Muscle of leg (tissue), 3 donors: ENCODE measurements at regions not wholly inside any gene's neighbourhood (a gene's known extent, or its start where the extent isn't known, plus 50 kb on each side); places are given as distances from the start of the nearest gene placed in this dataset.

Source experiments
- DNase-seq: peaks from one replicate; pipeline ENCODE4 v3.0.0; 2013
- H3K27ac ChIP-seq: one replicate; pipeline ENCODE4 v1.5.1; 2013; ENCODE audit warnings: mild to moderate bottlenecking, low read length, control low read depth
- H3K27me3 ChIP-seq: one replicate; pipeline ENCODE4 v1.6.1; 2013; ENCODE audit warnings: low read length; ENCODE audit not compliant: control insufficient read depth, insufficient read depth
- H3K36me3 ChIP-seq: one replicate; pipeline ENCODE4 v1.6.1; 2013; ENCODE audit warnings: low read length; ENCODE audit not compliant: control insufficient read depth, insufficient read depth
- H3K4me1 ChIP-seq: one replicate; pipeline ENCODE4 v1.6.1; 2013; ENCODE audit warnings: low read length; ENCODE audit not compliant: control insufficient read depth, insufficient read depth
- H3K4me3 ChIP-seq: one replicate; pipeline ENCODE4 v1.5.1; 2013; ENCODE audit warnings: low read length, control low read depth
- H3K9me3 ChIP-seq: replicated peaks from 2 replicates; pipeline ENCODE4 v1.6.1; 2013; ENCODE audit warnings: low read depth, low read length; ENCODE audit not compliant: control insufficient read depth
- WGBS: methylation state at CpG from one replicate; pipeline ENCODE4 v1.1.5; 2013; ENCODE audit warnings: missing lambda C conversion rate; ENCODE audit not compliant: insufficient coverage; 5-methylcytosine and 5-hydroxymethylcytosine counted together

DNA sequence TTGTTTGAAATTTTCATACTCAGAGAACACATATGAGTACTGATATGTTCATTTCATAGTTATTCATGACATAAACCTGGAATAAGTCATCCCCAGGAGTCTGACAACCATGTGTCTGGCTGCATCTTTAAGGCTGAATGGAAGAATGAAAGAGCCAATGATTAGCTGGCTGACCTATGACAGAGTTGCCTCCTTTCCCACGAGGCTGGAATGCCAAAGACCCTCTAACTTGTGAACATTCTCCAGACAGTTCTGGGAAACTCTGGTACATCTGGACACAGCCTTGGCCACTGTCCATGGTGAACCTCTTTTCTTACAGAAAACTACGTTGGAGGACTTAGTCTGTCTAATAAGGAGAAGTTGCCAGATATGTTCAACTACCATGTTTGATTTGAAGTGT is 380.8 kb upstream of the MKI67 start:
- DNase-seq: peak; percentile 67
- no peaks in the 10 kb centered on the region for H3K27me3 ChIP-seq
- 69% methylated on average over 2 of the region's 2 CpGs for WGBS

DNA sequence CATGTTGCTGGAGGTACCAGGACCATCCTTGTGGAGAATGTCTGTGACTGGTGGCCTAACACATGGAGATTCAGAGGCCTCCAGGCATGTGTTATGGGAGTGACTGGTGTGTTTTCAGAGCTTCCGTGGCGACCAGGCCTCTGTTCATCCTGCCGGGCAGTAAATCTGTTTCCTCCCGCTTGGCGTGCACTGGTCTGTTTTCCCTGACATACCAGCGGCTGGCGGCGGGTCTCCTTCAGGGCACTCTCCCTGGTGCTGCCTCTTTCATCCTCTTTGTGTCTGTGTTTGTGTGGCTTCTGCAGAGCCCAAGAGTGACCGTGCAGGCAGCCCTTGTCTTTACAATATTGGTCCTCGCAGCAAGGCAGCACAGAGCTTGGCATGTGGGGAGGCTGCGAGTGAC is 385.1 kb upstream of the MKI67 start:
- no peaks in the 10 kb centered on the region for H3K36me3 ChIP-seq
- H3K9me3 ChIP-seq: no peaks in the 10 kb centered on the region
- DNase-seq: no peak
- H3K4me3 ChIP-seq: no peak overlapping the region
- WGBS: 47% methylated on average over 9 of the region's 11 CpGs
- H3K27me3 ChIP-seq: no peaks in the 10 kb centered on the region
- no peaks in the 10 kb centered on the region for H3K4me1 ChIP-seq
- no peak overlapping the region for H3K27ac ChIP-seq

More for the DNA sequence above, 380.8 kb upstream of the MKI67 start:
- Histone ChIP-seq H3K9me3 (no peaks in the 10 kb centered on the region), H3K27ac (no peak overlapping the region), H3K4me1 (no peaks in the 10 kb centered on the region), H3K4me3 (no peak overlapping the region), H3K36me3 (no peaks in the 10 kb centered on the region)

DNA sequence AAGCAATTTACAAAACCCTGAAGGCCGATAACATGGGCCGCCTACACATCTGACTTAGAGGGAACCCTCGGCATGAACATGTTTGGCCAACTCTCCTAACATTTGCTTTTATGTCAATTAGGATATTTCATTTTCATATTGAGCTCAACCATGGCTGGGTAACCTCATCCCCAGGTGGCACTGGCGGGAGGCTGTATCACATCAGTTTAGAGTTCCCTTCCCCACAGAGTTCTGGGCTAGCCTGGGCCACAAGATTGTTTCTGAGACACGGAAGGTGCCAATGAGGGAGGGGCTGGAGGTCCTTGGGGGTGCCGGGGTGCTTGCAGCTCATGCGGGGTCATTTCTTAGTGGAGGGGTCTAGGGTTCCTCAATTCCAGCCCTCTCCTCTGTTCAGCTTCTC is 386.5 kb upstream of the MKI67 start:
- WGBS: no CpG with 5 or more reads among the region's 7 CpGs
- Histone ChIP-seq H3K36me3 (no peaks in the 10 kb centered on the region), H3K9me3 (no peaks in the 10 kb centered on the region), H3K4me3 (no peak overlapping the region), H3K27me3 (no peaks in the 10 kb centered on the region), H3K4me1 (no peaks in the 10 kb centered on the region), H3K27ac (no peak overlapping the region)
- no peak for DNase-seq

DNA sequence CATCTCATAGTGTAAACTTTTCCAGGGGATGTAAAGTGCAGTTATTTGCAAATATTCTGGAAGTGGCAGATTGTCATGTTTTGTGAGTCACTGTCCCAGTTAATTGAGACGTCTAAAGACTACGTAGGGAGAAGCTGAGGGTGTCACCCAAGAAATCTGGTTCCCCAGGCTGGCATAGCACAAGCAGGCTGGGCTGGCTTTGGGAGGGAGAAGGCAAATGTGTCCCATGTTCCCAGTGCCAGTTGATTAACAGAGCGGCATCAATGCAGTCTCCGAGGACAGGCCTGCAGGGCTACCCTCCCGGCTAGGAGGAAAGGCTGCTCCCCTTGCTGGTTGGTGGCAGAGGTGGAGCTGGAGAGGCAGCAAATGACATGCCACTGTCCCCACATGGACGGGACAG is 388.3 kb upstream of the MKI67 start:
- no peak overlapping the region for H3K4me3 ChIP-seq
- no peak overlapping the region for H3K27ac ChIP-seq
- H3K36me3 ChIP-seq: no peaks in the 10 kb centered on the region
- H3K27me3 ChIP-seq: peaks cover 1% of the 10 kb centered on the region
- WGBS: 88% methylated on average over 5 of the region's 6 CpGs
- no peaks in the 10 kb centered on the region for H3K9me3 ChIP-seq
- no peak for DNase-seq
- H3K4me1 ChIP-seq: no peaks in the 10 kb centered on the region

DNA sequence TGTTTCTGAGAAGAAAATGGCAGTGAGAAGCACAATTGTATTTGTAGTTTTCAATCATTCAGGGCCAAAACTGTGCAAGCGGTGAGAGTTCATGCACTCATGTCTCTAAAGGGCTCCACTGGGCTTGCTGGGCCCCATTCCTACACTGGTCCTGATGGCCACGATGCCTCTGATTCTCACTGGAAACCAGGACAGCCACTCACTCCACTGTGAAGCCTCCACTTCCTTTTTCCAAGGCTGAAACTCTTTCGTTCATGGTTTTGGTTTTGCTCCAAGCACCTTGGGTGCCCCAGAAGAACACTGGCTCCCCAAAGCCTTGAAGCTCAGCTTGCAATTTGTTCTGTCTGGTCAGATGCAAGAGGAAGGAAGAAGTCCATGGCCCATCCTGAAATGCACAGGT is 390.0 kb upstream of the MKI67 start:
- Histone ChIP-seq H3K4me3 (no peak overlapping the region), H3K9me3 (no peaks in the 10 kb centered on the region), H3K36me3 (no peaks in the 10 kb centered on the region), H3K4me1 (no peaks in the 10 kb centered on the region), H3K27ac (no peak overlapping the region), H3K27me3 (peaks cover 3% of the 10 kb centered on the region)
- DNase-seq: no peak
- 100% methylated on average over 2 of the region's 3 CpGs for WGBS

DNA sequence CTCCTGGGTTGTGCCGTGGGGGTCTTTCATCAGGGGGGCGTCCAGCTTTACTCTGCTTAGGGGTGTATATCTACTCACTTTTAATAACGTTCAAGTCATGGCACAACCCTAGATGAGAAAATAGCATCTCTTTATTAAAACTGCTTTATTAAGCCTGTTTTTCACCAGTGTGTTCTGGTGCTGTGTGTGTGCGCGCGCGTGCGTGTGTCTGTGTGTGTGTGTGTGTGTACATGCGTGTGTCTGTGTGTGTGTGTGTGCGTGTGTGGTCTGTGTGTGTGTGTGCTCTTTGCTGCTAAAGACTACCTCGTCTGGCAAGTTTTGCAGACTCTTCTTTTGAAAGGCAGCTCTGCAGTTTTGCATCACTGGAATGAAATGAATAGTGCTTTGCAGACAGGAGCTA is 390.9 kb upstream of the MKI67 start:
- no peak for DNase-seq
- H3K27me3 ChIP-seq: peaks cover 3% of the 10 kb centered on the region
- H3K27ac ChIP-seq: no peak overlapping the region
- 87% methylated on average over 3 of the region's 11 CpGs for WGBS
- no peak overlapping the region for H3K4me3 ChIP-seq
- H3K9me3 ChIP-seq: no peaks in the 10 kb centered on the region
- H3K36me3 ChIP-seq: no peaks in the 10 kb centered on the region
- no peaks in the 10 kb centered on the region for H3K4me1 ChIP-seq

DNA sequence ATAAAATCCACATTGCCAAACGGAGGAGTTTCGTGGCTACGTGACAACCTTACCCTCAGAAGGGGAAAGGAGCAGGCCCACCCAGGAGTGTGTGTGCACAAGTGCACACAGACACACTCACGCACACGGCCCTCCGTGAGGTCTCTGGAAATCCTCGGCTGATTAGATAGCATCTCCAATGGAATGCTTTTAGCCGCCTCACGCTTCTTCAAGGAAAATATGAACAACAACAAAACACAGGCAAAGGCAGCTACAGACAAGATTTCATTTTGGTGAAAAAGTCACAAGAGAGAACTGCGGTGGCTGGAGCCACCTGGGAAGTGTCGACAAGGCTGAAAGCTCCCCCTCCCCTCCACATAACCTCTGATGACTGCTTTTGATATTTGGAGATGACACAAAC is 391.8 kb upstream of the MKI67 start:
- peaks cover 3% of the 10 kb centered on the region for H3K4me1 ChIP-seq
- no peaks in the 10 kb centered on the region for H3K9me3 ChIP-seq
- H3K4me3 ChIP-seq: no peak overlapping the region
- DNase-seq: no peak
- no peak overlapping the region for H3K27ac ChIP-seq
- H3K36me3 ChIP-seq: no peaks in the 10 kb centered on the region
- 90% methylated on average over 7 of the region's 11 CpGs for WGBS
- H3K27me3 ChIP-seq: peaks cover 3% of the 10 kb centered on the region

DNA sequence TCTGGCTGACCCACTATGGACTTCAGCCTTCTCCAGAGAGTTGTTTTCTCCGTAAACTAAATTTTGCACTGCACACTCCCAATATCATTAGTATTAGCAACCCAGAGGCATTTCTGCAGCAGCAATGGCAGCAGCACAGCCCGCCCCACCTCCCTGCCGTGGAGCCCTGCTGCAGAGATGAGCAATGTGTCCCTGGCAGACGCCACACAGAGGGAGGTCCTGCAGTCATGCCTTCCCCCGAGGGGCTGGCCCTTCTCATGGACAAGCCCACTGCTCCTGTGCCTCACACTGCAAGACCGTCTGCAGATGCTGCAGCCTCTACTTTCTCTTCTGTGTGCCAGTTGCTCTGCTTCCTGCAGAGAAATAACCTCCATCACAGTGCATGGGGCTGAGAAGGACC is 393.4 kb upstream of the MKI67 start:
- no peak overlapping the region for H3K27ac ChIP-seq
- 54% methylated on average over 6 of the region's 6 CpGs for WGBS
- peak; percentile 45 for DNase-seq
- H3K9me3 ChIP-seq: no peaks in the 10 kb centered on the region
- no peak overlapping the region for H3K4me3 ChIP-seq
- H3K4me1 ChIP-seq: peaks cover 3% of the 10 kb centered on the region
- peaks cover 3% of the 10 kb centered on the region for H3K27me3 ChIP-seq
- H3K36me3 ChIP-seq: no peaks in the 10 kb centered on the region

DNA sequence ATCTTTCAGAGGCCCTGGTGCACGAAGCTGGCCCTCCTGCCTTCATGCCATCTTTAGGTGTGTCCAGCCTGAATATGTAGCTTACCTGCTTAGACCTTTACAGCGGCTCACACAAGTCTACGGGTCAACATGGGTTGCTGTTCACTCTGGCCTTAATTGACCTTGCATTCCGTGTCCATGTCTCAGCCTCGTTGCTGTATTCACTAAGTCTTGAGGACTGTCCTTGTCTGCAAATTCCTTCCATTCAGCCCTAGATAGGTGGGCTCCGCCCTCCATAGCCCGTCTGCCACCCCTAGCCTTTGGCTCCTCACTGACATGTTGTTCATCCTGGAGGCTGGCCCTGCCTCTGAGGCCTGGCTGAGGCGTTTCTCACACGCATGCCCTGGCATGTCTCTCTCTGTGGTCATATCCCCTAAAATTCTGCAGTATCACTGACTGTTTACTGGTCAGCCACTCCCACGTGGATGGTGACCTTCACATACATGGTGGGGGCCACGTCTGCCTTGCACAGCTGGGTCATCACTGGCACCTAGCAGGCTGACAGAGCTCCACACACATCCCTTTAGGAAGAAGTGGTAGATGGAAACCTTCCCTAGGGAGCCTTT is 394.1 kb upstream of the MKI67 start:
- 92% methylated on average over 10 of the region's 11 CpGs for WGBS
- DNase-seq: no peak
- Histone ChIP-seq H3K4me1 (peaks cover 4% of the 10 kb centered on the region), H3K4me3 (no peak overlapping the region), H3K36me3 (no peaks in the 10 kb centered on the region), H3K27me3 (peaks cover 3% of the 10 kb centered on the region), H3K9me3 (no peaks in the 10 kb centered on the region), H3K27ac (no peak overlapping the region)

DNA sequence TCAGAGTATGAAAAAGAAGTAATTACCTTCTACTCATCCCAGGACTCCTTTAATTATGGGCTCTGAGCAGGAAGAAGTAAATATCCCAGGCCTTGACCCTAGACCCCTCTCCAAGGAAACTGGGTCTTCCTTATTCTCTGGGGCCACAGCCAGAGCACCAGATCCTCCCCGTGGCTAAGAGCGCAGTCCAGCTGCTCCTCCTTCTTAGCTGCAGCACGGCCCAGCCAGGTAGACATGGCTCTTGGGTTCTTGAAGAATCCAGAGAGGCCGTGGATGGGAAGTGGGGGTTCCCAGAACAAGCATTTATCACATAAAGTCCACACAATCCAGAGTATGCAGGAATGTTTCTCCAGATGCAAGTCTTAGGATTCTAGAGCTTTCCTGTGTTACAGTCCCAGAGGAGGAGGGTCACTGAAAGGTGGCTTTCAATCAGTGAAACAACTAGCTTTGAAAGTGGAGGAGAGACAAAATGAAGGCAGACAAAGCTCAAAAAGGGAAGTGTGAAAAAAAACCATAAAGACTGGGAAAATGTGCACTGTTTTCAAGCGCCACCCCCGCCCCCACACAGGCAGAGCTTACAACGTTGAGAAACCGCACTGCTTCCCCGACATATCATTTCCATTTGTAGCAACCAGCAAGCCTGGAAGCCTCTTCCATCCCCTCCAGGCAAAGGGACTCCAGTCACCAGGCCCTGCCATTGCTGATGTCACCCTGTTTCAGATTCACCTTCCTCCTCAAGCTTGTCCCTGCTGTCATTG is 396.5 kb upstream of the MKI67 start:
- Histone ChIP-seq H3K36me3 (no peaks in the 10 kb centered on the region), H3K9me3 (no peaks in the 10 kb centered on the region), H3K4me1 (peaks cover 25% of the 10 kb centered on the region), H3K27ac (no peak overlapping the region), H3K27me3 (peaks cover 3% of the 10 kb centered on the region), H3K4me3 (no peak overlapping the region)
- no peak for DNase-seq
- WGBS: 80% methylated on average over 2 of the region's 9 CpGs
